ENCODE measurements at regions not wholly inside any gene's neighbourhood (a gene's known extent, or its start where the extent isn't known, plus 50 kb on each side); places are given as distances from the start of the nearest gene placed in this dataset.

GRCh38 chr2:219692521-219692920 is 65.1 kb downstream of the SLC4A3 start:
- DNase-seq (ENCODE audit: low spot score): no peak

- DNase-seq (ENCODE audit: low spot score): no peak
Observed at GRCh38 chr2:219695145-219695709, 67.8 kb downstream of the SLC4A3 start.

GRCh38 chr2:219697811-219698747 is 70.6 kb downstream of the SLC4A3 start:
- DNase-seq (ENCODE audit: low spot score): no peak

- no peak for DNase-seq (ENCODE audit: low spot score)
Observed at GRCh38 chr2:219698748-219699439, 71.5 kb downstream of the SLC4A3 start.

GRCh38 chr2:219699440-219699821 is 72.0 kb downstream of the SLC4A3 start:
- no peak for DNase-seq (ENCODE audit: low spot score)

- no peak for DNase-seq (ENCODE audit: low spot score)
Observed at GRCh38 chr2:219701847-219702634, 74.6 kb downstream of the SLC4A3 start.

GRCh38 chr2:219702796-219703545 is 75.5 kb downstream of the SLC4A3 start:
- no peak for DNase-seq (ENCODE audit: low spot score)

GRCh38 chr2:219704878-219705277 is 77.4 kb downstream of the SLC4A3 start:
- no peak for DNase-seq (ENCODE audit: low spot score)

GRCh38 chr2:219706823-219707281 is 79.4 kb downstream of the SLC4A3 start:
- DNase-seq (ENCODE audit: low spot score): no peak

- no peak for DNase-seq (ENCODE audit: low spot score)
Observed at GRCh38 chr2:219707496-219708285, 80.3 kb downstream of the SLC4A3 start.

GRCh38 chr2:219709331-219709761 is 81.9 kb downstream of the SLC4A3 start:
- no peak for DNase-seq (ENCODE audit: low spot score)

- no peak for DNase-seq (ENCODE audit: low spot score)
Observed at GRCh38 chr2:219713110-219713509, 85.7 kb downstream of the SLC4A3 start.

GRCh38 chr2:219714681-219715400 is 87.4 kb downstream of the SLC4A3 start:
- DNase-seq (ENCODE audit: low spot score): no peak

- DNase-seq (ENCODE audit: low spot score): no peak
Observed at GRCh38 chr2:219718066-219718465, 90.6 kb downstream of the SLC4A3 start.

- DNase-seq (ENCODE audit: low spot score): no peak
Observed at GRCh38 chr2:219719521-219719920, 92.1 kb downstream of the SLC4A3 start.

GRCh38 chr2:219720956-219721355 is 93.5 kb downstream of the SLC4A3 start:
- DNase-seq (ENCODE audit: low spot score): no peak

GRCh38 chr2:219722276-219722879 is 94.9 kb downstream of the SLC4A3 start:
- DNase-seq (ENCODE audit: low spot score): no peak

GRCh38 chr2:219723311-219723710 is 95.9 kb downstream of the SLC4A3 start:
- no peak for DNase-seq (ENCODE audit: low spot score)

GRCh38 chr2:219724628-219725027 is 97.2 kb downstream of the SLC4A3 start:
- no peak for DNase-seq (ENCODE audit: low spot score)

Data from ureter (tissue), 1 donor.